Sigmoid colon (tissue), 6 donors: ENCODE measurements at regions not wholly inside any gene's neighbourhood (a gene's known extent, or its start where the extent isn't known, plus 50 kb on each side); places are given as distances from the start of the nearest gene placed in this dataset.

ENCODE experiments used
- DNase-seq: peaks from one replicate; pipeline ENCODE4 v3.0.0-alpha.2; 2019
- H3K27ac ChIP-seq, 4 donors: fragments of 200-600 bp; sonication (generic); one replicate each; pipeline ENCODE4 v1.5.1; 2016 to 2019; ENCODE audit warnings: mild to moderate bottlenecking in 1 of 4
- H3K27me3 ChIP-seq, 3 donors: fragments of 200-600 bp; sonication (generic); one replicate each; pipeline ENCODE4 v1.5.1; 2019; ENCODE audit warnings: mild to moderate bottlenecking in 1 of 3
- H3K36me3 ChIP-seq, 4 donors: fragments of 200-600 bp; sonication (generic); one replicate each; pipeline ENCODE4 v1.5.1; 2016 to 2019
- H3K4me1 ChIP-seq, 4 donors: fragments of 200-600 bp; sonication (generic); one replicate each; pipeline ENCODE4 v1.5.1; 2017 to 2019
- H3K4me3 ChIP-seq, 4 donors: fragments of 200-600 bp; sonication (generic); one replicate each; pipeline ENCODE4 v1.5.1; 2017 to 2019; ENCODE audit warnings: mild to moderate bottlenecking in 2 of 4, moderate library complexity in 1 of 4
- H3K9me3 ChIP-seq, 4 donors: fragments of 200-600 bp in 3 of 4; sonication (generic) in 3 of 4; one replicate each; pipeline versions ENCODE4 v1.5.1 to v1.6.1; 2013 to 2019
- CTCF ChIP-seq, 4 experiments: fragments of 450-650 bp in 3 of 4; fragments of 200-600 bp in 1 of 4; IDR thresholded peaks; one replicate each; pipeline ENCODE4 v1.5.1; 2016 to 2019; ENCODE audit warnings: antibody characterized with exemption in 4 of 4, mild to moderate bottlenecking in 3 of 4, moderate library complexity in 2 of 4
- EP300 ChIP-seq, 4 donors: sonication (generic); formaldehyde crosslinking; IDR thresholded peaks; one replicate each; pipeline ENCODE4 v1.6.1; 2017; ENCODE audit warnings: antibody characterized with exemption in 4 of 4
- POLR2A ChIP-seq, 2 donors: fragments of 450-650 bp; IDR thresholded peaks; one replicate each; pipeline ENCODE4 v1.6.1; 2016; ENCODE audit warnings: antibody characterized with exemption in 2 of 2, mild to moderate bottlenecking in 2 of 2, moderate library complexity in 2 of 2
- POLR2AphosphoS5 ChIP-seq, 4 donors: sonication (generic); formaldehyde crosslinking; IDR thresholded peaks; one replicate each; pipeline ENCODE4 v1.6.1; 2017; ENCODE audit warnings: antibody characterized with exemption in 4 of 4
- WGBS, 2 donors: extraction: QIAGEN DNeasy Blood & Tissue Kit; methylation state at CpG; one replicate each; pipeline ENCODE4 v1.1.7; 2013; 5-methylcytosine and 5-hydroxymethylcytosine counted together
- intact Hi-C: fragments of 100-400 bp; cut with DNase I; formaldehyde crosslinking; loops from one replicate; pipeline ENCODE4 v1.15.1; 2023
- donor health status: healthy with polysubstance abuse.
- donor health status: healthy.

- H3K27ac ChIP-seq, result peak overlapping the region in 3 of 4 donors; percentile 42 to 65 (median 63)
- H3K27me3 ChIP-seq, result no peaks in the 10 kb centered on the region
- H3K9me3 ChIP-seq, result no peaks in the 10 kb centered on the region
- H3K4me3 ChIP-seq, result no peak overlapping the region
- intact Hi-C loops, result no loop called here
- H3K36me3 ChIP-seq, result no peaks in the 10 kb centered on the region
- 40 to 52% methylated on average over 1 of the region's 1 CpG for WGBS, 2 donors
- no peak for TF ChIP-seq EP300 (IDR thresholded peaks at IDR 0.05)
- no peak for TF ChIP-seq CTCF (IDR thresholded peaks at IDR 0.05)
- TF ChIP-seq POLR2A (IDR thresholded peaks at IDR 0.05), result no peak
- no peak for TF ChIP-seq POLR2AphosphoS5 (IDR thresholded peaks at IDR 0.05)
- DNase-seq, result no peak
- H3K4me1 ChIP-seq, result peaks cover 0 to 25% (median 13%) of the 10 kb centered on the region in 4 donors
These were observed 213.3 kb downstream of the TENT4A start for GRCh38 chr5:6926491-6927038.

- H3K27me3 ChIP-seq, result no peaks in the 10 kb centered on the region
- H3K27ac ChIP-seq, result no peak overlapping the region
- TF ChIP-seq POLR2AphosphoS5 (IDR thresholded peaks at IDR 0.05), result no peak
- TF ChIP-seq POLR2A (IDR thresholded peaks at IDR 0.05), result no peak
- no peak for TF ChIP-seq EP300 (IDR thresholded peaks at IDR 0.05)
- TF ChIP-seq CTCF (IDR thresholded peaks at IDR 0.05), result no peak
- H3K4me1 ChIP-seq, result no peaks in the 10 kb centered on the region
- WGBS, 2 donors, result 62 to 71% methylated on average over 1 of the region's 1 CpG
- H3K9me3 ChIP-seq, result no peaks in the 10 kb centered on the region
- no peak overlapping the region for H3K4me3 ChIP-seq
- H3K36me3 ChIP-seq, result no peaks in the 10 kb centered on the region
- intact Hi-C loops, result no loop called here
- no peak for DNase-seq
These were observed 222.8 kb downstream of the TENT4A start for GRCh38 chr5:6936031-6936430.

- 18 to 37% methylated on average over 3 of the region's 3 CpGs for WGBS, 2 donors
- TF ChIP-seq CTCF (IDR thresholded peaks at IDR 0.05), result no peak
- no peak overlapping the region for H3K27ac ChIP-seq
- H3K4me1 ChIP-seq, result no peaks in the 10 kb centered on the region
- no peaks in the 10 kb centered on the region for H3K27me3 ChIP-seq
- no peaks in the 10 kb centered on the region for H3K36me3 ChIP-seq
- H3K9me3 ChIP-seq, result no peaks in the 10 kb centered on the region
- intact Hi-C loops, result no loop called here
- DNase-seq, result no peak
- no peak overlapping the region for H3K4me3 ChIP-seq
These were observed 224.4 kb downstream of the TENT4A start for GRCh38 chr5:6937677-6938076.

GRCh38 chr5:6941631-6942030 lies 228.4 kb downstream of the TENT4A start:
- Histone ChIP-seq H3K27ac (no peak overlapping the region), H3K36me3 (no peaks in the 10 kb centered on the region), H3K4me3 (no peak overlapping the region), H3K4me1 (no peaks in the 10 kb centered on the region), H3K27me3 (no peaks in the 10 kb centered on the region), H3K9me3 (no peaks in the 10 kb centered on the region)
- WGBS, 2 donors, result 70 to 76% methylated on average over 3 of the region's 3 CpGs
- TF ChIP-seq EP300 (IDR thresholded peaks at IDR 0.05) (no peak), POLR2AphosphoS5 (IDR thresholded peaks at IDR 0.05) (no peak), CTCF (IDR thresholded peaks at IDR 0.05) (no peak), POLR2A (IDR thresholded peaks at IDR 0.05) (no peak)
- no peak for DNase-seq
- intact Hi-C loops, result no loop called here
